GM21825 (cell line): ENCODE measurements at regions not wholly inside any gene's neighbourhood (a gene's known extent, or its start where the extent isn't known, plus 50 kb on each side); places are given as distances from the start of the nearest gene placed in this dataset.

Experiments
- ATAC-seq: cut with Tn5 transposase; IDR thresholded peaks from one replicate; pipeline ENCODE4 v1.9.1; 2021; ENCODE audit warnings: mild to moderate bottlenecking, moderate library complexity; ENCODE audit not compliant: unreplicated experiment

- ATAC-seq: no peak
Measured at GRCh38 chr17:79258843-79259242, 184.2 kb downstream of the ENGASE start.

- ATAC-seq: no peak
Measured at GRCh38 chr17:79258041-79258440, 183.4 kb downstream of the ENGASE start.

GRCh38 chr17:79255926-79256585, 181.4 kb downstream of the ENGASE start:
- no peak for ATAC-seq

- no peak for ATAC-seq
Measured at GRCh38 chr17:79255456-79255855, 180.8 kb downstream of the ENGASE start.

- no peak for ATAC-seq
Measured at GRCh38 chr17:79255046-79255445, 180.4 kb downstream of the ENGASE start.

DNA sequence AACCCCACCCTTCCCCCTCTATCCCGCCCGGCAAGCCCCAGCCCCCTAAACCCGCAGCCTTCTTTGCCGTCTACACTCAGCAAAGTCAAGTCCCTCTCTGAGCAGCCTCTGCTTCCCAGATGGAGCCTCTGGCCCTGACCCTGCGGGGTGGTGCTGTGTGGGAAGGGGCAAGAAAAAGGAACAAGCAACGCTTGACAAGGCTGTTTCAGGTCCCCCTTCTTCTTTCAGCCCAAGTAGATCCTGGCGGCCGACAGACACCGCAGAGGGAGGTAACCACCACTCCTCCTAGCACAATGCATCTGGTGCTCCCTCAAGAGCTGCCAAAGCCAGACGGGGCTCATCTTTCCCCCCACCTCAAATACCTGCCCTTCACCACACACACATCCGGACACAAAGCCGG, 178.3 kb downstream of the ENGASE start:
- no peak for ATAC-seq

DNA sequence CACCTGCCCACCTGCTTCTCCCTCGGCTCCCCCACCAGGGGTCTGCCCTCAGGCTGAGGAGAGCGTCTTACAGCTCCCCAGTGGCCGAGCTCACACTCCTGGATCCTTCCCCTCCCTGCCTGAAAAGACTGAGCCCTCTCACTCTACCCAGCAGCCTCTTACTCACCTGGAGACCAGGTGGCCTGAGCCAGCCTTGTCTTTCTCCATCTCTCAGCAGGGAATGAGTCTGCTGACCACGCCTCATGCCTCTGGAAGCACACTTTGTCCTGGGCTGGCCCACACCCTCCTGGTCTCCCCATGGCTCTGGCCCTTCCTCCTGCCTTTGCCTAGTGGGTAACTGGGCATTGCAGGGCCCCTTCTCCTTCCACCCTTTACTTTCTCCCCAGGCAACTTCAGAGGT, 177.2 kb downstream of the ENGASE start:
- no peak for ATAC-seq

GRCh38 chr17:79249929-79250521, 175.4 kb downstream of the ENGASE start:
- ATAC-seq: no peak

GRCh38 chr17:79248843-79249493, 174.3 kb downstream of the ENGASE start:
- ATAC-seq: no peak

DNA sequence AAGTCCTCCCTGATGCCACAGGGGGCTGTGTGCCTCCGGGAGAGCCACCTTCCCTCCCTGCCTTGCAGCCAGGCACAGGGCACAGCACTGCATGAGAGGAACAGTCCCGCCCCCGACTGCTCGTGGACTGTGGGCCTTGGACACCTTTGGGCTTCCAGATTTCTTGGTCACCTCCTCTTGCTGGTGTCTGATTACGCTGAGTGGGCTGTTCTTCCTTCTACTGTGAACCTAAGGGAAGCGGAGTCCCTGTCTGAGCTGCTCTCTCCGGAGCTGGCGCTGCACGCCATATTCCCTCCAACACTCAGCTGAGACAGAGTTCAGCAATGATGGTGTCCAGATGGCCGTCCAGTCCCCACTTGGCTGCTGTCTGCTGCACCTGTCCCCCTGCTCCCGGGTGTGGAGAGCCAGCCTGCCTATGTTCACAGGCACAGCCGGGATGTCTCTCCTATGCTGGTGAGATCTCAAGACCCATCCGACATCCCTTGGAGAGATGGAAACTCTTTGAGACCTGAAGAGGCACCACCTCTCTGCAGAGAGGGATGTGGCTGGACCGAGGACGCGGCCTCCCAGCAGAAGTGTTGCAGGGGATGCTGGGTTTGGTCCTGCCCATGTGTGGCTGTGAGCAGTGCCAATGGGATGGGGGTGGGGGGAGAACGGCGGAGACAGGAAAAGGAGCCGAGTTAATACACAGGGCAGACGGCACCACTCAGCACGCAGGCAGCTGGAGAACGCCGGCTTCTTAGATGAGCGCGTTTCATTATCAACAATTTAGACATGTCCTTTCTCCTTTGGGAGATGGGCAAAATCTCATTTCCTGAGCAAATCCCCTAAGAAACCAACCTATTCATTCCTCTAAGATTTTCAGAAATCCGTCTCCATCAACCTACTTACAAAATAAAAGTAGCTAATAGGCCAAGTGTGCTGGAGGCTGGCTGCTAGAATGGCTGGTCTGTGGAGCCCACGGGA, 171.9 kb downstream of the ENGASE start:
- no peak for ATAC-seq

DNA sequence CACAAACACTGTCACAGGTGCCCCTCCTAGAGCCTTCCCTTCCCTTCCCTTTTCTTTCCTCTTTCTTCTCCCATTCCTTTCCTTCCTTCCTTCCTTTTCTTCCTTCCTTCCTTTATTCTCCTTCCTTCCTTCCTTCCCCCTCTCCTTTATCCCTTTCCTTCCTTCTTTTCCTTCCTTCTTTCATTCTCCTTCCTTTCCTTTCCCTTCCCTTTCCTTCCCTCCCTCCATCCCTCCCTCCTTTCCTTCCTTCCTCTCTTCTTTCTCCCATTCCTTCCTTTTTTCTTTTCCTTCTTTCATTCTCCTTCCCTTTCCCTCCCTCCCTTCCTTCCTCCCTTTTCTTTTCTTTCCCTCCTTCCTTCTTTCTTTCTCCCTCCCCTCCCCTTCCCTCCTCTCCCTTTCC, 170.0 kb downstream of the ENGASE start:
- no peak for ATAC-seq

- no peak for ATAC-seq
Measured at GRCh38 chr17:79243996-79244395, 169.4 kb downstream of the ENGASE start.

- ATAC-seq: no peak
Measured at GRCh38 chr17:79243603-79243990, 169.0 kb downstream of the ENGASE start.

- ATAC-seq: no peak
Measured at GRCh38 chr17:79242873-79243602, 168.4 kb downstream of the ENGASE start.

- no peak for ATAC-seq
Measured at GRCh38 chr17:79242393-79242792, 167.8 kb downstream of the ENGASE start.

- ATAC-seq: no peak
Measured at GRCh38 chr17:79241616-79242015, 167.0 kb downstream of the ENGASE start.

DNA sequence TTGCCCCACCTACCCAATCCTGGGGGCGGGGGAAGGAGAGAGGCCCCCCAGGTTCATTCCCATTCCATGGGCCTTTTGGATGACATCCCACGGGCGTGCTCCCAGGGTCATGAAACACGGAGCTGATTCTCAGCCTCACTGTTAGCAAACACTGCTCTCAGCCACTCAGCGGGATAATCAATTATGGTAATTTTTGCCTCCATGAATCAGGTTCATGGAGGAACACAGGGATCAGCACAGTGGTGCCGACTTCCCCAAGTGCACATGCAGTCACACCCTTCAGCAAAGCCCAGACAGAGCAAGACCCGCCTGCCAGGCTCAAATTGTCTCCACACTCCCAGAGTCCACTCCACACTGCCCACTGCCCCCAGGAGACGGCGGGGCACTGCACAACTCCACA, 164.6 kb downstream of the ENGASE start:
- no peak for ATAC-seq

GRCh38 chr17:79237448-79238053, 162.9 kb downstream of the ENGASE start:
- no peak for ATAC-seq

- no peak for ATAC-seq
Measured at GRCh38 chr17:79235808-79236207, 161.2 kb downstream of the ENGASE start.

GRCh38 chr17:79233916-79234551, 159.4 kb downstream of the ENGASE start:
- no peak for ATAC-seq
